HCT116 (cell line): ENCODE measurements at regions not wholly inside any gene's neighbourhood (a gene's known extent, or its start where the extent isn't known, plus 50 kb on each side); places are given as distances from the start of the nearest gene placed in this dataset.

Experiments
- ATAC-seq: fragments of 200-7000 bp; cut with Tn5 transposase; 2 replicates; pipeline ENCODE4 v1.9.1; 2020; ENCODE audit warnings: mild to moderate bottlenecking, moderate library complexity
- BruUV-seq: library from RNA; stranded (reverse); fragments of 400-500 nt; replicated peaks from 2 replicates; lab custom pipeline; 2021; lab: Mats Ljungman, UMichigan
- CTCF ChIA-PET: fragments of 300-600 bp; sonication (Branson Sonifier 250); formaldehyde crosslinking; loops from one replicate; lab custom pipeline; 2021; ENCODE audit warnings: antibody characterized with exemption; lab: Charles Lee
- POLR2A ChIA-PET: fragments of 300-600, 350-600 bp; sonication (Branson Sonifier 250); formaldehyde crosslinking; loops from one replicate; lab custom pipeline; 2021; ENCODE audit warnings: antibody characterized with exemption; lab: Charles Lee
- RAD21 ChIA-PET, 2 experiments: fragments of 300-600 bp; sonication (Branson Sonifier 250); formaldehyde crosslinking; loops; one replicate each; lab custom pipeline; 2023; ENCODE audit warnings: low total read pairs in 2 of 2; ENCODE audit not compliant: uncharacterized antibody in 2 of 2, unreplicated experiment in 2 of 2, low non-redundant PET in 1 of 2; lab: Charles Lee
- DNase-seq: peaks from one replicate; pipeline ENCODE4 v3.0.0-alpha.2; 2010; ENCODE audit warnings: low read depth, low spot score
- H2AFZ ChIP-seq: fragments of 200-600 bp; shearing (Covaris generic), sonication (generic); 2 replicates; pipeline ENCODE4 v1.6.1; 2017; ENCODE audit warnings: low read depth, mixed run types, mixed read lengths, antibody characterized with exemption, low read length; ENCODE audit not compliant: poor library complexity, severe bottlenecking
- H3K27ac ChIP-seq: 2 replicates; pipeline ENCODE4 v1.5.1; 2012; ENCODE audit warnings: low read depth, low read length
- H3K27me3 ChIP-seq: fragments of 200-600 bp; sonication (generic); 2 replicates; pipeline ENCODE4 v1.6.1; 2016; ENCODE audit warnings: mixed run types, low read length, mixed read lengths; ENCODE audit not compliant: insufficient read depth
- H3K36me3 ChIP-seq, 2 experiments: fragments of 200-500 bp in 1 of 2; fragments of 200-600 bp in 1 of 2; sonication (Bioruptor generic) in 1 of 2; sonication (generic) in 1 of 2; 2 replicates each; pipeline versions ENCODE4 v1.5.1 to v1.6.1; 2014 to 2016; ENCODE audit warnings: low read length in 2 of 2, inconsistent platforms in 1 of 2, mixed read lengths in 1 of 2, mixed run types in 1 of 2; ENCODE audit not compliant: insufficient read depth in 2 of 2, control insufficient read depth in 1 of 2
- H3K4me1 ChIP-seq, 2 experiments: fragments of 200-600 bp in 1 of 2; sonication (generic) in 1 of 2; 2 replicates each; pipeline versions ENCODE4 v1.5.1 to v1.6.1; 2012 to 2017; ENCODE audit warnings: low read length in 2 of 2, inconsistent platforms in 1 of 2, mild to moderate bottlenecking in 1 of 2, mixed read lengths in 1 of 2, mixed run types in 1 of 2, moderate library complexity in 1 of 2; ENCODE audit not compliant: insufficient read depth in 2 of 2, control insufficient read depth in 1 of 2
- H3K4me2 ChIP-seq: fragments of 200-600 bp; sonication (generic); 2 replicates; pipeline ENCODE4 v1.6.1; 2017; ENCODE audit warnings: mixed run types, low read length, mixed read lengths
- H3K4me3 ChIP-seq, 2 experiments: fragments of 200-600 bp in 1 of 2; sonication (generic) in 1 of 2; replicated peaks in 1 of 2; 2 replicates each; pipeline ENCODE4 v1.5.1; 2011 to 2016; ENCODE audit warnings: low read length in 2 of 2, control low read depth in 1 of 2, low read depth in 1 of 2, mild to moderate bottlenecking in 1 of 2, mixed read lengths in 1 of 2, mixed run types in 1 of 2
- H3K79me2 ChIP-seq: fragments of 200-600 bp; sonication (generic); 2 replicates; pipeline ENCODE4 v1.6.1; 2017; ENCODE audit warnings: mild to moderate bottlenecking, mixed run types, low read length, moderate library complexity, mixed read lengths; ENCODE audit not compliant: insufficient read depth
- H3K9ac ChIP-seq: fragments of 200-600 bp; sonication (generic); 2 replicates; pipeline ENCODE4 v1.6.1; 2016; ENCODE audit warnings: low read length, mixed read lengths
- H3K9me2 ChIP-seq: fragments of 200-600 bp; sonication (generic), shearing (Covaris generic); 2 replicates; pipeline ENCODE4 v1.6.1; 2017; ENCODE audit warnings: mixed run types, mild to moderate bottlenecking, moderate library complexity; ENCODE audit not compliant: insufficient read depth
- H3K9me3 ChIP-seq, 2 experiments: fragments of 200-500 bp in 1 of 2; fragments of 200-600 bp in 1 of 2; sonication (Bioruptor generic) in 1 of 2; sonication (generic) in 1 of 2; 2 replicates each; pipeline ENCODE4 v1.6.1; 2014 to 2017; ENCODE audit warnings: low read length in 2 of 2, mixed read lengths in 2 of 2, inconsistent platforms in 1 of 2, low read depth in 1 of 2, mild to moderate bottlenecking in 1 of 2, mixed run types in 1 of 2, moderate library complexity in 1 of 2; ENCODE audit not compliant: control insufficient read depth in 1 of 2, insufficient read depth in 1 of 2
- H4K20me1 ChIP-seq: fragments of 200-600 bp; sonication (generic), shearing (Covaris generic); 2 replicates; pipeline ENCODE4 v1.6.1; 2017; ENCODE audit warnings: mixed run types, mild to moderate bottlenecking, moderate library complexity; ENCODE audit not compliant: insufficient read depth
- EGR1 ChIP-seq: IDR thresholded peaks from 2 replicates; pipeline ENCODE4 v1.6.1; 2012; ENCODE audit warnings: low read depth
- EZH2 ChIP-seq: fragments of 200-600 bp; sonication (generic); IDR thresholded peaks from 2 replicates; pipeline ENCODE4 v1.6.1; 2017; ENCODE audit warnings: antibody characterized with exemption, mixed run types
- REST ChIP-seq: IDR thresholded peaks from 2 replicates; pipeline ENCODE4 v1.6.1; 2012; ENCODE audit warnings: low read depth
- SIN3A ChIP-seq: IDR thresholded peaks from 2 replicates; pipeline ENCODE4 v1.6.1; 2012; ENCODE audit warnings: low read depth
- ZFX ChIP-seq: fragments of 450-650 bp; IDR thresholded peaks from 2 replicates; pipeline ENCODE4 v1.6.1; 2017
- intact Hi-C: fragments of 100-400 bp; cut with micrococcal nuclease; formaldehyde crosslinking; loops from 2 replicates; pipeline ENCODE4 v1.10.0; 2022
- TF ChIP-seq, protein P1 (sequence below): IDR thresholded peaks from 2 replicates; pipeline ENCODE4 v1.6.1; 2012

DNA sequence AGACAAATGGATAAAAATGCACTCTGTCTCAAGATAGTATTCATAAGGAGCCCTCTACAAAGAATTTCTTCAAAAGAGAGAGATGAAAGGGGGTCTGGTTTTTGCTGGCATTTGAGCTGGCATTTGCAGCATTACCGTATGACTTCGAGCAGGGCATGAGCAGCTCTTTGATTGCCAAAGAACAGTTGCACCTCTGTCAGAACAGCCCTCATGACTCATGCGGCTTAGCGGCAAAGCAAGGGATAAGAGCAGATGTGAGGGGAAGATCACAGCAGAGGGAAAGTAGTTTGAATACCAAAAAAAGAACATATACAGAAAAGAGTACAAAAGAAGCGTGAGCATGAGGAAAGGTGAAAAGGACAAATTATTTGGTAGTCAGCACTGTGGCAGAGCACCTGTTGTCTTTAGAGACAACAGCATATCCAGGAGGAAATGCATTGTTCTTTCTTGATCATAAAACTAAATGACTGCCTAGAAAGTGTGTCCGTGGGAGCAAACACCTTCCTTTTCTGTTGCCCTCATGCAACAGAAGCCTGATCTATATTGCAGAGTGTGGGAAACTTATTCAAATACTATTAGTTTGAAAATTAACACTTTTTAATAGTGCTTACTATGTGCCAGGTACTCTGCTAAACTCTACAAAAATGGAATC lies 80.5 kb upstream of the SLC24A5 start:
- H3K27ac ChIP-seq = no peak overlapping the region
- TF ChIP-seq SIN3A (no peak), REST (no peak), ZFX (no peak)
- TF ChIP-seq, protein P1, sequence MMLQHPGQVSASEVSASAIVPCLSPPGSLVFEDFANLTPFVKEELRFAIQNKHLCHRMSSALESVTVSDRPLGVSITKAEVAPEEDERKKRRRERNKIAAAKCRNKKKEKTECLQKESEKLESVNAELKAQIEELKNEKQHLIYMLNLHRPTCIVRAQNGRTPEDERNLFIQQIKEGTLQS = no peak
- H3K9me3 ChIP-seq = peaks cover 5 to 40% of the 10 kb centered on the region in 2 experiments; a peak in 2 of 4 replicates
- no peak overlapping the region for H3K4me3 ChIP-seq
- no TSS peak for BruUV-seq
- intact Hi-C loops = no loop called here
- ChIA-PET POLR2A (no interaction called here), CTCF (no interaction called here), RAD21 (no interaction called here)
- H3K79me2 ChIP-seq = no peaks in the 10 kb centered on the region
- ATAC-seq = no peak
- no peaks in the 10 kb centered on the region for H4K20me1 ChIP-seq
- H3K4me1 ChIP-seq = no peaks in the 10 kb centered on the region
- no peak overlapping the region for H2AFZ ChIP-seq
- no peaks in the 10 kb centered on the region for H3K9me2 ChIP-seq
- DNase-seq = no peak
- H3K4me2 ChIP-seq = no peak overlapping the region
- no peaks in the 10 kb centered on the region for H3K27me3 ChIP-seq
- no peak overlapping the region for H3K9ac ChIP-seq
- H3K36me3 ChIP-seq = no peaks in the 10 kb centered on the region

DNA sequence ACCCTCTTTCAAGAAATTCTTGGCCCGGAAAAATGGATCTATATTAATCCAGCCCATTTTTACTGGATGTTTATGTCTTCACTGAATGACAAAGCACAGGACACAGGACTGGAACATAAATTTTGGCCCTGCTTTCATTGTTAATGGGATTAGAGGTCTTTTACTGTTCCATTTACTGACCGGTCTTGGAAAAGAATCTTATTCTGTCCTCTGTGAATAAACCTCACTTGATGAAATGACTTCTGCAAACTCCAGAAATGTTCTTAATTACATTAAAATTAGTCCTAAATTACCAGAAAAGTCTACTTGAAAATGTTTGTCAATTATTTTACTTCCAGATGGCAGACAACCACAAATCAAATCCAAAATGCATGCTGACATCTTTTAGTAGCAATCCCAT lies 79.3 kb upstream of the SLC24A5 start:
- TF ChIP-seq EZH2 (no peak), SIN3A (no peak), EGR1 (no peak)
- H3K79me2 ChIP-seq = no peaks in the 10 kb centered on the region
- H4K20me1 ChIP-seq = no peaks in the 10 kb centered on the region
- no peak for ATAC-seq
- no TSS peak for BruUV-seq
- peaks cover 5 to 40% of the 10 kb centered on the region in 2 experiments; a peak in 2 of 4 replicates for H3K9me3 ChIP-seq
- POLR2A ChIA-PET = no interaction called here
- H3K4me3 ChIP-seq = no peak overlapping the region
- no peaks in the 10 kb centered on the region for H3K27me3 ChIP-seq
- H2AFZ ChIP-seq = no peak overlapping the region
- DNase-seq = no peak
- H3K9me2 ChIP-seq = no peaks in the 10 kb centered on the region
- no peak overlapping the region for H3K9ac ChIP-seq
- intact Hi-C loops = no loop called here
- H3K27ac ChIP-seq = no peak overlapping the region
- H3K4me2 ChIP-seq = no peak overlapping the region
- H3K36me3 ChIP-seq = no peaks in the 10 kb centered on the region
- CTCF ChIA-PET = no interaction called here
- RAD21 ChIA-PET = no interaction called here
- no peaks in the 10 kb centered on the region for H3K4me1 ChIP-seq
